NK-92 (cell line): ENCODE measurements at regions not wholly inside any gene's neighbourhood (a gene's known extent, or its start where the extent isn't known, plus 50 kb on each side); places are given as distances from the start of the nearest gene placed in this dataset.
"Not testable (repeated sequence)": the region's sequence is repeated elsewhere in the genome, so short reads cannot be mapped to it uniquely, and the experiment has no call there.

ENCODE experiments used
- DNase-seq: peaks from one replicate; lab custom pipeline; 2025; ENCODE audit not compliant: unreplicated experiment; lab: John Stamatoyannopoulos, UW

GRCh38 chr2:16182841-16183240 lies 242.5 kb downstream of the MYCN start:
- DNase-seq: no peak

GRCh38 chr2:16182311-16182815 lies 242.0 kb downstream of the MYCN start:
- not testable (repeated sequence) for DNase-seq

DNA sequence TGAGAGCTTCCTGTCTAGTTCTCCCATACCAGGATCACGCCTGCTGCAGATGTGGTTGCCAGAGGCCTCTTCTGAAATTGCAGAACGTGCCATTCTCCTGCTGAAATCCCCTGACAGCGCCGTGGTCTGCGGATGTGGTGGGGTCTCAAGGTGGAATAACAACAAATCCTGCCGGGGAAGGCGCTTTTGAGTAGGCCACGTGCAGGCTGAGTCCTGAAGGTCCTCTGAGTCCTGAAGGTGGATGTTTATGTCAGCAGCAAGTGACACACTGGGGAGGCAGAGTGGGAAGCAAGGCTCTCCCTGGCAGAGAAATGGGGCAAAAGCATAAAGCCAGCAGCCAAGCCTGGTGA lies 241.4 kb downstream of the MYCN start:
- no peak for DNase-seq

DNA sequence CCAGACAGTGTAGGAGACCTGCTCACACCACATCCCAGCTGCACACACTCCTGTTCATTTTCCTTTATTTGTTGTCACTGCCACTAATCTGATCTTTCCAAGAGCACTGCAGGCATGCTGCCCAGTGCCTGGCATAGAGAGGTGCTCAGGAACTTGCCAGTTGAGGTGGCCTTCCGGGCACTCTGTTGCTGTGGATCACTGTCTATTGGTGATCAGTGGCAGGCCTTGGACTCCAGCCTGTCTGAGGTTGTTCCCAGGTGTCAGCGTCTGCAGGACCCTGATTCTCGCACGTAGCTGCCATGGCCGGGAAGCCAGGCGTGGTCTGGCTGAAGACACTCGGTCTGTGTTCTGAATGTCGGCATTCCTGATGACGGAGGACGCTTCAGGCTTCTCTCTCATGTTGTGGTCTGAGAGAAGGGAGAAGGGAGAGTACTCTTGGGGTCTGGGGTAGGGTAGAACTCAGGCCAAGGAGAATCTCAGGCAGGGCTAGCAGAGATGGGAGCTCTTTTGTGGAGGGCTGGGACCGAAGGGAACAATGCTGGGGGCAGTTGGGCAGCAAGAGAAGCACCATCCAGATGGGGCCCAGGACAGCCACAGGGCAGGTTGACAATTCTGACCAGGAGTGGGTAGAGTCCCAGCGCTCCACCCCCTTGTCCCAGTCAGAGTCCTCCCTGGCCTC lies 240.9 kb downstream of the MYCN start:
- no peak for DNase-seq

DNA sequence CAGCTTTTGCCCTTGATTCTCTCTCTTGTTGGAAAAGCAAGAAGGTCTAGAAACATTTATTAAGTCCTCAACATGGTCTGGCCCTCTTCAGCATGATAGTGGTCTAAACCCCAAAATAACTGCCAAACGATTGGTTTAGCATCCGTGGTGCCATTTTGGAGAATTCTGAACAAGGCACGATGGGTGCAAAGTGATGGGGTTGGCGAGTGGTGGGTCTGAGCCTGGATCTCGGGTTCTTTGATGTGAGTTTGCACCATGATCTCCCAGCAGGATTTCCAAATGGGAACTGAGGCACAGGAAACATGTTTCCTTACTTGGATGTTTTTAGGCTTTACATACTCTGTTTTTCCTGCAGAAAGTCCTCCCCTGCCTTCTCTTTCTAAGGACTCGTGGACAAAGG lies 240.3 kb downstream of the MYCN start:
- DNase-seq: no peak

- DNase-seq: no peak
Observed at GRCh38 chr2:16179701-16180416, 239.5 kb downstream of the MYCN start.

DNA sequence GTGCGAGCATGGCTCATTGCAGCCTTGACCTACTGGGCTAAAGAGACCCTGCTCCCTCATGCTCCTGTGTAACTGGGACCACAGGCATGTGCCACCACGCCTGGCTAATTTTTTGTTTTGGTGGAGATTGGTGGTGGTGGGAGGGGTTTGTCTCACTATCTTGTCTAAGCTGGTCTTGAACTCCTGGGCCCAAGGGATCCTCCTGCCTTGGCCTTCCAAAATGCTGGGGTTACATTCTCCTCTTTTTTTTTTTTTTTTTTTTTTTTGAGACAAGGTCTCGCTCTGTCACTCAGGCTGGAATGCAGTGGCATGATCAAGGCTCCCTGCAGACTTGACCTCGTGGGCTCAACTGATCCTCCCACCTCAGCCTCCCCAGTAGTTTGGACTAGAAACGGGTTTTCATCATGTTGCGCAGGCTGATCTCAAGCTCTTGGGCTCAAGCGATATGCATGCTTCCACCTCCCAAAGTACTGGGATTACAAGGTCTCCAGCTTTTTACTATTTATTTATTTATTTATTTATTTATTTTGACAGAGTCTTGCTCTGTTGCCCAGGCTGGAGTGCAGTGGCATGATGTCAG lies 238.3 kb downstream of the MYCN start:
- no peak for DNase-seq

- no peak for DNase-seq
Observed at GRCh38 chr2:16177671-16178180, 237.4 kb downstream of the MYCN start.

DNA sequence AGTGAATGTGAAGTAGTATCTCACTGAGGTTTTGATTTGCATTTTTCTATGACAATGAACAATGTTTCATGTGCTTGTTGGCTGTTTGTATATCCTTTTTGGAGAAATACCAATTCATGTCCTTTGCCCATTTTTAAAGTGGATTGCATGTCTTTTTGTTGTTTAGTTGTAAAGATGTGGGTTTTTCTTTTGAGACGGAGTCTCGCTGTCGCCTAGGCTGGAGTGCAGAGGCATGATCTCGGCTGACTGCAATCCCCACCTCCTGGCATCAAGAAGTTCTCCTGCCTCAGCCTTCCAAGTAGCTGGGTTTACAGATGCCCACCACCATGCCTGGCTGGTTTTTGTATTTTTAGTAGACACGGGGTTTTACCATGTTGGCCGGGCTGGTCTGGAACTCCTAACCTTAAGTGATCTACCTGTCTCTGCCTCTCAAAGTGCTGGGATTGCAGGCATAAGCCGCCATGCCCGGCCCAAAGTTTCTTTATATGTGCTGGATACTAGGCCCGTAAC lies 236.7 kb downstream of the MYCN start:
- no peak for DNase-seq

- no peak for DNase-seq
Observed at GRCh38 chr2:16175247-16175825, 235.0 kb downstream of the MYCN start.

GRCh38 chr2:16174693-16175045 lies 234.3 kb downstream of the MYCN start:
- DNase-seq: no peak

GRCh38 chr2:16173893-16174692 lies 233.7 kb downstream of the MYCN start:
- DNase-seq: no peak

GRCh38 chr2:16172324-16173175 lies 232.2 kb downstream of the MYCN start:
- DNase-seq: no peak

- no peak for DNase-seq
Observed at GRCh38 chr2:16171425-16171920, 231.1 kb downstream of the MYCN start.

DNA sequence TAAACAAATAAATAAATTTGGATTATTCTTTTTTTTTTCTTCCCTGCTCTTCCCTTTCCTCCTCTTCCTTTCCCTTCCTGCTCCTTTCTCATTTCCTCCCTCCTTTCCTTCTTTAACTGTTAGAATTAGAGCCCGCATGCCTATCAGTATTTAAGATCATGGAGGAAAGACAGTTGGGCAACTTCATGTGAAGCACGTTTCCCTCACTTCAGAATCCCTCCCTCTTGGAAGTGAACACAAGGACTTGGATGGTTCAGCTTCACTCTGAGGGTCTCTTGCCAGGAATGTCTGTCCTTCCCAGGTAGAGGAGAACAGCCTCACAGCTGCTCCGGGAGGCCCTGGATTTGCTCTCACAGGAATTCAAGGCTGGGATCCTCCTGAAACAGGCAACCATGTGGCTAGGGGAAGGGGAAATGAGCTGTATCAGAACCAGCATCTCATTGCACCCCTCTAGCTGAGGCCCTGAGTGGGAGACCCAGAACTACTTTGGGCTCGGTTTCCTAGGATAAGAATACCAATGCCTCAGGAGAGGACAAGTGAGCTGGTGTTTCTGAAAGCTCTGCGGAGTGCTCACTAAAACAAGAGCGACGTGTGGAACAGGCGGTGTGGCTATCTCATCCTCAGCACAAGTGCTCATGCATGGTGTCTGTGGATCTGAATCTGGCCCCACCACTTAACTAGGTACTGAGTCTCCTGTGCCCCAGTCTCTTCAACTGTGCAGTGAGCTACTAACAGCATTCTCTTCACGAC lies 230.5 kb downstream of the MYCN start:
- DNase-seq: no peak

DNA sequence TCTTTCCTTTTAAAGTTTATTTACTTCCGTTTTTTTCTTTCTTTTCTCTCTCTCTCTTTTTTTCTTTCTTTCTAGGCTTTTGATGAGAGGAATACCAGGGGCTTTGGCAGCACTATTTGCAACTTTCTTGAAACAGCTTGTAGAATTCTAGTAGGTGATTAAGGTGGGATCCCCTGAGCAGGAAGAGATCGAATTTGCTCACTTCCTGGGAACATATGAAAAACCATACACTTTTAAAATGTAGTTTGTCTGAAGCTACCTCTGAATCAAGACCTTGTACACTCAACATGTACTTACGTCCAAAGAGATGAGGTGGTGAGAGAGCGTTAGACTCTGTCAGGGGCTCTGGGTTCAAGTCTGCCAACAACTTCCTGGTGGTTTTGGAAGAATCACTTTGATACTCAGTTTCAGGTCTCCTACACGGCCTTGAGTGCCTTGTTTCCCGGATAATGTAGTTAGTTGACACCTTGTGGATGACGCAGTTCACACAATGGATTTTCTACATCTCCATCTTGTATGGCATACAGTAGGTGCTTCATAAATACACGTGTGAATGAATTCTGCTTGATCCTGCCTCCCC lies 229.1 kb downstream of the MYCN start:
- no peak for DNase-seq

- no peak for DNase-seq
Observed at GRCh38 chr2:16168506-16169264, 228.3 kb downstream of the MYCN start.

GRCh38 chr2:16167870-16168426 lies 227.6 kb downstream of the MYCN start:
- no peak for DNase-seq
